Ovary (tissue), 3 donors: ENCODE measurements at regions not wholly inside any gene's neighbourhood (a gene's known extent, or its start where the extent isn't known, plus 50 kb on each side); places are given as distances from the start of the nearest gene placed in this dataset.

Experiments used
- EP300 ChIP-seq: sonication (generic); formaldehyde crosslinking; IDR thresholded peaks from one replicate; pipeline ENCODE4 v1.6.1; 2017; ENCODE audit warnings: antibody characterized with exemption
- POLR2A ChIP-seq: fragments of 450-650 bp; IDR thresholded peaks from one replicate; pipeline ENCODE4 v1.6.1; 2017; ENCODE audit warnings: antibody characterized with exemption, mild to moderate bottlenecking, moderate library complexity
- TF ChIP-seq, protein P1 (sequence below), 3 donors: fragments of 450-650 bp in 2 of 3; fragments of 200-600 bp in 1 of 3; IDR thresholded peaks; one replicate each; pipeline versions ENCODE4 v1.5.1 to v1.8.0; 2016 to 2022; ENCODE audit warnings: antibody characterized with exemption in 3 of 3, mild to moderate bottlenecking in 1 of 3
- donor health status: DM: no; HTN: no; CAD: no.

DNA sequence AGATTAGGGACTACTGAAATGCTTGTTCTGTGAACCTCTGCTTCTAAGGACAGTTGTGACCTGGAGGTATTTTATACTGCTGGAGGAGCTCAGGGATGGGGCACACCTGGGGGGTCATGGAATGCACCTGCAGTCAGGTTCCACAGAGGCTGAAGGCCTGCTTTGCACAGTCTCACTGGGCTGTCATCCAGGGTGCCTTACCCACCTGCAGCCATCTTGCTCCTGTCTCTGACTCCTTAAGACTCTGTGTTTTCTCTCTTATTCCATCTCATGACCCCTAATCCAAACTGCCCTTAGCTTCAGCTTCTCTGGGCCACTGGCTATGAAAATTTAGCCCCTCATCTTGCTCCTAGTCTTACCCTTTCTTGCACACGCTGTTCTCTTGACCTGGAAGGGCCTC, 127.0 kb upstream of the SNX19 start:
- no peak for TF ChIP-seq POLR2A
- TF ChIP-seq, protein P1, sequence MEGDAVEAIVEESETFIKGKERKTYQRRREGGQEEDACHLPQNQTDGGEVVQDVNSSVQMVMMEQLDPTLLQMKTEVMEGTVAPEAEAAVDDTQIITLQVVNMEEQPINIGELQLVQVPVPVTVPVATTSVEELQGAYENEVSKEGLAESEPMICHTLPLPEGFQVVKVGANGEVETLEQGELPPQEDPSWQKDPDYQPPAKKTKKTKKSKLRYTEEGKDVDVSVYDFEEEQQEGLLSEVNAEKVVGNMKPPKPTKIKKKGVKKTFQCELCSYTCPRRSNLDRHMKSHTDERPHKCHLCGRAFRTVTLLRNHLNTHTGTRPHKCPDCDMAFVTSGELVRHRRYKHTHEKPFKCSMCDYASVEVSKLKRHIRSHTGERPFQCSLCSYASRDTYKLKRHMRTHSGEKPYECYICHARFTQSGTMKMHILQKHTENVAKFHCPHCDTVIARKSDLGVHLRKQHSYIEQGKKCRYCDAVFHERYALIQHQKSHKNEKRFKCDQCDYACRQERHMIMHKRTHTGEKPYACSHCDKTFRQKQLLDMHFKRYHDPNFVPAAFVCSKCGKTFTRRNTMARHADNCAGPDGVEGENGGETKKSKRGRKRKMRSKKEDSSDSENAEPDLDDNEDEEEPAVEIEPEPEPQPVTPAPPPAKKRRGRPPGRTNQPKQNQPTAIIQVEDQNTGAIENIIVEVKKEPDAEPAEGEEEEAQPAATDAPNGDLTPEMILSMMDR (IDR thresholded peaks at IDR 0.05), result no peak
- no peak for TF ChIP-seq EP300
